ENCODE measurements at regions not wholly inside any gene's neighbourhood (a gene's known extent, or its start where the extent isn't known, plus 50 kb on each side); places are given as distances from the start of the nearest gene placed in this dataset.
"Not testable (repeated sequence)": the region's sequence is repeated elsewhere in the genome, so short reads cannot be mapped to it uniquely, and the experiment has no call there.

DNA sequence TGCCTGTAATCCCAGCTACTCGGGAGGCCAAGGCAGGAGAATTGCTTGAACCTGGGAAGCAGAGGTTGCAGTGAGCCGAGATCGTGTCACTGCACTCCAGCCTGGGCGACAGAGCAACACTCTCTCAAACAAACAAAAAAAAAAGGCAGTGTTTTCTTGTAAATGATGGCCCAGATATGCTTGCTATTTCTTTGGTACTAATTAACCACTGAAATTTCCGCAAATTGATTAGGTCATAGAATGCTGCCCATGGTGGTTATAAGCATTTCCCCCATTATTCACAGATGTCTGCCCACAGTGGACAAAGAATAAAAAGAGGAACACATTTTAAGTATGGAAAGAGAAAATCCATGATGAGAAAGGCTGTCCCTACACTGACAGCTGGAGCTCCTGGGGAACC is 49.9 kb upstream of the DAAM1 start:
- not testable (repeated sequence) for H3K4me1 ChIP-seq (ENCODE audit: low read length); H3K9me3 ChIP-seq (ENCODE audit: low read length); H3K27me3 ChIP-seq (ENCODE audit: low read length); H2AFZ ChIP-seq (ENCODE audit: low read length); H3K36me3 ChIP-seq (ENCODE audit: insufficient read depth, low read length); H3K9ac ChIP-seq (ENCODE audit: low read length); DNase-seq; H3K79me2 ChIP-seq (ENCODE audit: low read length); H3K27ac ChIP-seq (ENCODE audit: low read length); H3K4me3 ChIP-seq (ENCODE audit: low read length); H4K20me1 ChIP-seq (ENCODE audit: insufficient read depth, low read depth, low read length); H3K9me2 ChIP-seq (replicated peaks; ENCODE audit: insufficient read depth, low read length); H3K4me2 ChIP-seq (ENCODE audit: low read depth, low read length, poor library complexity, severe bottlenecking)

All from Karpas-422 (cell line).